Skeletal muscle cell (primary cell): ENCODE measurements at regions not wholly inside any gene's neighbourhood (a gene's known extent, or its start where the extent isn't known, plus 50 kb on each side); places are given as distances from the start of the nearest gene placed in this dataset.

Experiments used
- DNase-seq: peaks from one replicate; pipeline ENCODE4 v3.0.0-alpha.2; 2010; ENCODE audit warnings: low read depth
- H3K4me3 ChIP-seq: 2 replicates; pipeline ENCODE4 v1.5.1; 2011; ENCODE audit warnings: low read depth, mild to moderate bottlenecking, control low read depth, low read length, moderate library complexity

- DNase-seq: no peak
These were observed 1153.3 kb upstream of the PABPC4L start for GRCh38 chr4:135354876-135355275.

GRCh38 chr4:135353008-135353407, 1151.4 kb upstream of the PABPC4L start:
- H3K4me3 ChIP-seq: no peak overlapping the region
- DNase-seq: no peak

More at GRCh38 chr4:135354876-135355275, 1153.3 kb upstream of the PABPC4L start:
- H3K4me3 ChIP-seq: no peak overlapping the region

- DNase-seq: no peak
- no peak overlapping the region for H3K4me3 ChIP-seq
These were observed 1142.9 kb upstream of the PABPC4L start for GRCh38 chr4:135344492-135344891.

GRCh38 chr4:135338181-135338580, 1136.6 kb upstream of the PABPC4L start:
- DNase-seq: no peak

GRCh38 chr4:135325264-135325663, 1123.7 kb upstream of the PABPC4L start:
- no peak overlapping the region for H3K4me3 ChIP-seq
- no peak for DNase-seq

More at GRCh38 chr4:135338181-135338580, 1136.6 kb upstream of the PABPC4L start:
- no peak overlapping the region for H3K4me3 ChIP-seq

- no peak overlapping the region for H3K4me3 ChIP-seq
- no peak for DNase-seq
These were observed 1118.1 kb upstream of the PABPC4L start for GRCh38 chr4:135319685-135320084.

DNA sequence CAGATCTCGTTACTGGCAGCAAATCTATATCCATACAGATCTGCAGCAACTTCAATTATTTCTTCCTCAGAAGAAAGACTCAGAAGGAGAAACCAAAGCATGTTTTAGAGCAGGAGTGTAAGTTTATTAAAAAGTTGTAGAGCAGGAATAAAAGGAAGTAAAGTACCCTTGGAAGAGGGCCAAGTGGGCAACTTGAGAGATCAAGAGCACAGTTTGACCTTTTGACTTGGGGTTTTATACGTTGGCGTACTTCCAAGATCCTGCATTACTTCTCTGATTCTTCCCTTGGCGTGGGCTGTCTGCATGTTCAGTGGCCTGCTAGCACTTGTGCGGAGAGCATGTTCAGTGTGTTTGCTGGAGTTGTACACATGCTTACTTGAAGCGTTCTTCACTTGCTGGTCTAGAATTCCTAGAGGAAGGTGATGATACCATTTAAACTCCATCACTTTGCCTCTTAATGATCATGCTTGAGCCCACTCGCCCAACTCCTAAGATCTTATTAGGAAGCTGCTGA, 1114.7 kb upstream of the PABPC4L start:
- no peak overlapping the region for H3K4me3 ChIP-seq
- DNase-seq: no peak

DNA sequence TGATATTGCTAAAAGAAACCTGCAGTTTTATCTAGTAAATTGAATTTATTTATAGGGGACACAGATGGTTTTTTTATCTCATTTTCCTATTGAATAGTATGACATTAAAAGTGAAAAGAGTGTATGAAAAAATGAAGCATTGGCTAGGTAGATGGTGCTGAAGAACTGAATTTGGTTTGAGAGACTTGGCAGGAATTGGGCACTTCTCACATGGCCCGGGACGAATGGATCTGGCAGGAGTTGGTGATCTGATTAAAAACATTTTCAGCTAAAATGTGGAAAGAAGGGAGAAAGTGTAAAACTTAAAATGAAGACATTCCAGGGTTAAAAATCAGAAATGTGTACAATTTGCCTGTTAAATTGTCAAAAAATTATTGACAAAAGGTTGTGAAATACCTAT, 1088.5 kb upstream of the PABPC4L start:
- H3K4me3 ChIP-seq: no peak overlapping the region
- DNase-seq: no peak

GRCh38 chr4:135283934-135284333, 1082.3 kb upstream of the PABPC4L start:
- DNase-seq: no peak
- no peak overlapping the region for H3K4me3 ChIP-seq

GRCh38 chr4:135282676-135283075, 1081.1 kb upstream of the PABPC4L start:
- no peak for DNase-seq
- H3K4me3 ChIP-seq: no peak overlapping the region

GRCh38 chr4:135281230-135281629, 1079.6 kb upstream of the PABPC4L start:
- no peak for DNase-seq
- no peak overlapping the region for H3K4me3 ChIP-seq

GRCh38 chr4:135277980-135278315, 1076.4 kb upstream of the PABPC4L start:
- no peak overlapping the region for H3K4me3 ChIP-seq
- DNase-seq: no peak

DNA sequence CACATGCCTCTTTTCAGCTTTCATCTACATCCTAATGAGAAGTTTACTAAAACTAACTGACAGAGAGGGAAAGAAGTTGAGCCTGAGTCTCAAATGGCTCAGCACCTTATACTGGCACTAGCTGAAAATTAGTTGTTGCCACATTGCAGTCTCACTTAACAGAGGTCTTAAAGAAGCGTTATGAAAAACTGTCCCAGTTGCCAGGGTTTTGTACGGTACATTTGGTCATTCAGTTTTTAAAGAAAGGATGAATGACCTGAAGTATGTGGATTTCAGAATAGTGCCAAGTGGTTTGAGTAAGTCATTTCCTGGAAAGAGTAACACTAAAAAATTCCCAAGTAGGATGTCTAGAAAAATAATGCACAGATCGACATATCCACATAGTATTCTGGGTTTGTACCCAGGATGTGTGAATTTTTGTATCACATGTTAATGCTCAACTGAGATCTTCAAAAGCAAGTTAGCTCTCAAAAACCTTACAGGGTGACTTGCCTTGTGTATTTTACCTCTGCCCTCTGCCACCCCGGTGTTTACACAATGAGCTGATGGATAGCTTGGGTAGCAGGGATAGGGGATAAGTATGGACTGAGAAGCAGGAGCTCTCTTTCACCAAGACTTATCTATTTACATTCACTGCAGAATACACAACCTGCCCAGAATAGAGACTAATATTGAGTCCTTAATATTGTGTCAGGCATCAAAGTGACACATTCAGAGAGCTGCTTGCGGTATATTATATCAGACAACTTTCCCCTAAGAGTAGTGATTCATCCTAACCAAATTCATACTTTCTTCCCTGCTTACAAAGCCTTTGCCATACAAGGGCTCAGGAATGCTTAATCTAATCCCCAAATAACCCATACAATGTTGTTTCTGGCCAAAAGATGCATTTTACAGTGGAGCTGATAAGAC, 1075.7 kb upstream of the PABPC4L start:
- no peak overlapping the region for H3K4me3 ChIP-seq
- peak; percentile 10 for DNase-seq

- no peak overlapping the region for H3K4me3 ChIP-seq
- DNase-seq: no peak
These were observed 1072.8 kb upstream of the PABPC4L start for GRCh38 chr4:135274416-135274815.

- DNase-seq: no peak
- no peak overlapping the region for H3K4me3 ChIP-seq
These were observed 1067.7 kb upstream of the PABPC4L start for GRCh38 chr4:135269125-135269890.

DNA sequence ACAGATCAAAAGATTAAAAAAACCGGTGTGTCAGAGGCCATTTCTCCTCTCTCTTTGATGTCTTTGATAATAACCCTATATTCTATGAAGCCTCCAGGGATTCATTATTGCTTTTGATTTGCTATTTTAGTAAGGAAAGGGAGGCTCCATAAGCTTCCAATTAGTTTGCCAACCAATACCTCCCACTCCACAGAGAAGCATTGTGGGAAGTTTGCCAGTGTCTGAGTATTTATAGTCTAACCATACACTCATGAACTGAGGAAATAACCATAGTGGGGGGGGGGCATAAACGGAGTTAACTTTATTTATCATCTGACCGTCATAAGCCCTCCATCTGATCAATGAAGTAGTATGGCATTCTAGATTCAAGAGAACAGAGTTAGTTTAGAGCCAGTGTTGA, 1066.8 kb upstream of the PABPC4L start:
- no peak for DNase-seq

GRCh38 chr4:135267148-135267865, 1065.7 kb upstream of the PABPC4L start:
- H3K4me3 ChIP-seq: no peak overlapping the region

More for the DNA sequence above, 1066.8 kb upstream of the PABPC4L start:
- no peak overlapping the region for H3K4me3 ChIP-seq

DNA sequence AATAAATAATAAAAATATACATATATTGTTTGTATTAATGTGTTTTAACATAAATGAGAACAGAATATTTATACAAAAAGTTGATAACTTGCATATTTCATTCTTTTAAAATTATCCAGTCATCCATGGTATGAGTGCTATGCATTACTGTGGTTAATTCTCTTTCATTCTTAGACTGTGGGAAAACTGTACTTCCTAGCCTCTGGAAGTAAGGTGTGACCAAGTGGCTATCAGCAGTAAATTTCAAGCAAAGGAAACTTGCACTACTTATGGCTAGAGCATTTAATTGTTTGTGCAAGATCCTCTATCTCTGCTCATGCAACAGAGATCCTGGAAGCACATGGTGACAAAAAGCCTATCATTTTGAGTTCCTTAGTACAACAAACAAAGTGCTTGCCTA, 1054.5 kb upstream of the PABPC4L start:
- H3K4me3 ChIP-seq: no peak overlapping the region
- DNase-seq: no peak

More at GRCh38 chr4:135267148-135267865, 1065.7 kb upstream of the PABPC4L start:
- DNase-seq: no peak

DNA sequence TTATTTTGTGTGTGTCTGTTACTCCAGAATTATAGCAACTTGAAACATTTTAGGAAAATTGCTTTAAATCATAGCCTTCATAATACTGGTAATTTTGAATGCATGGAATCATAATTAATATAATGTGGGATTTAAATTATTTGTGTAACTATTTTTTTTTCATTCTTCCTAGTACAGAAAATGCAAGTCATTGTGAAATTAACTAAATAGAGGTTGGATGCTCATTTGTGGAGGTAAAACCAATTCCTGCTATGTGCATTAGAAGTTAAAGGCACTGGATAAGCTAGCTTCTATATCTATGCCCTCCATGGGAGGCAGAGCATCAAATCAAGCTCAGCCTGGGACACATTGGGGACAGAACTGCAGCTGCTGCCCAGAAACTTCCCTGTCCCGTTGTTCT, 1048.5 kb upstream of the PABPC4L start:
- no peak overlapping the region for H3K4me3 ChIP-seq
- no peak for DNase-seq

- no peak for DNase-seq
- no peak overlapping the region for H3K4me3 ChIP-seq
These were observed 1047.4 kb upstream of the PABPC4L start for GRCh38 chr4:135249024-135249423.
